ENCODE measurements at regions not wholly inside any gene's neighbourhood (a gene's known extent, or its start where the extent isn't known, plus 50 kb on each side); places are given as distances from the start of the nearest gene placed in this dataset.

DNA sequence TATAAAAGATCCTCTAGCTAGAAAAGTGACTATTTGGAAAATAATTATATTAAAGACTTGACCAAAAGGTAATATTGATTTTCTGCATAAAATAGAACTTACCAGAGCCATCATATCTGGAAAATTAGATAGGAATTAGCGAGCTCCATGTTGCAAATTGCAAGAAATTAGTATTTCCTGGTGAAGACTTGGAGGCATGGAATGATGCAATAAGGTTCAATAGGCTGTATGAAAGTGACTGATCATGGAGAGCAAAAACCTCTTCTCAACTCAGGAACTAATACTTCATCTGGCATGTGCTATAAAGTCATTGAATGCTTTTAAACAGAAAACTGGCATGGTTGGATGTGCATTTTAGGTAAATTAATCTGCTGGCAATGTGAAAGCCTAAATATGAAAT, 66.3 kb upstream of the UFM1 start:
- no peak overlapping the region for H2AFZ ChIP-seq (ENCODE audit: low read length)
- no peaks in the 10 kb centered on the region for H3K36me3 ChIP-seq (ENCODE audit: insufficient read depth, low read length)
- H3K9me2 ChIP-seq (ENCODE audit: low read depth, low read length) = no peaks in the 10 kb centered on the region
- no peak overlapping the region for H3K9ac ChIP-seq (ENCODE audit: low read length)
- no peak overlapping the region for H3K4me2 ChIP-seq (ENCODE audit: low read length)
- H4K20me1 ChIP-seq (ENCODE audit: insufficient read depth, low read length) = no peaks in the 10 kb centered on the region
- H3K4me3 ChIP-seq (ENCODE audit: low read depth, low read length, poor library complexity, severe bottlenecking) = no peak overlapping the region
- TF ChIP-seq CTCF (IDR thresholded peaks at IDR 0.05; ENCODE audit: low read length) = no peak
- no peak for TF ChIP-seq EZH2 (IDR thresholded peaks at IDR 0.05; ENCODE audit: borderline replicate concordance, low read length)
- no peaks in the 10 kb centered on the region for H3K27me3 ChIP-seq (ENCODE audit: insufficient read depth, low read length)
- H3K4me1 ChIP-seq (ENCODE audit: insufficient read depth, low read length, severe bottlenecking) = no peaks in the 10 kb centered on the region
- no peak overlapping the region for H3K27ac ChIP-seq (ENCODE audit: low read depth, low read length, poor library complexity, severe bottlenecking)
- no peaks in the 10 kb centered on the region for H3K9me3 ChIP-seq (ENCODE audit: low read length)
- no peaks in the 10 kb centered on the region for H3F3A ChIP-seq (ENCODE audit: insufficient read depth, low read length)
- no peaks in the 10 kb centered on the region for H3K79me2 ChIP-seq (ENCODE audit: insufficient read depth, low read length)

- Histone ChIP-seq H3K4me3 (ENCODE audit: low read depth, low read length, poor library complexity, severe bottlenecking) (no peak overlapping the region), H3K4me2 (ENCODE audit: low read length) (no peak overlapping the region)
- no peak for TF ChIP-seq CTCF (IDR thresholded peaks at IDR 0.05; ENCODE audit: low read length)
- no peak for TF ChIP-seq EZH2 (IDR thresholded peaks at IDR 0.05; ENCODE audit: borderline replicate concordance, low read length)
These were observed 84.5 kb upstream of the UFM1 start for GRCh38 chr13:38265132-38265497.

GRCh38 chr13:38264363-38265131, 85.1 kb upstream of the UFM1 start:
- Histone ChIP-seq H3K4me2 (ENCODE audit: low read length) (no peak overlapping the region), H3K27me3 (ENCODE audit: insufficient read depth, low read length) (no peaks in the 10 kb centered on the region), H3K9ac (ENCODE audit: low read length) (no peak overlapping the region), H3K4me1 (ENCODE audit: insufficient read depth, low read length, severe bottlenecking) (no peaks in the 10 kb centered on the region), H3K9me3 (ENCODE audit: low read length) (no peaks in the 10 kb centered on the region), H3K9me2 (ENCODE audit: low read depth, low read length) (no peaks in the 10 kb centered on the region), H3K27ac (ENCODE audit: low read depth, low read length, poor library complexity, severe bottlenecking) (no peak overlapping the region), H4K20me1 (ENCODE audit: insufficient read depth, low read length) (no peaks in the 10 kb centered on the region), H3K4me3 (ENCODE audit: low read depth, low read length, poor library complexity, severe bottlenecking) (no peak overlapping the region), H3K79me2 (ENCODE audit: insufficient read depth, low read length) (no peaks in the 10 kb centered on the region), H3F3A (ENCODE audit: insufficient read depth, low read length) (no peaks in the 10 kb centered on the region), H3K36me3 (ENCODE audit: insufficient read depth, low read length) (no peaks in the 10 kb centered on the region), H2AFZ (ENCODE audit: low read length) (no peak overlapping the region)
- no peak for TF ChIP-seq CTCF (IDR thresholded peaks at IDR 0.05; ENCODE audit: low read length)
- TF ChIP-seq EZH2 (IDR thresholded peaks at IDR 0.05; ENCODE audit: borderline replicate concordance, low read length) = no peak

More at GRCh38 chr13:38265132-38265497, 84.5 kb upstream of the UFM1 start:
- H2AFZ ChIP-seq (ENCODE audit: low read length) = no peak overlapping the region
- no peaks in the 10 kb centered on the region for H3K36me3 ChIP-seq (ENCODE audit: insufficient read depth, low read length)
- no peaks in the 10 kb centered on the region for H3K9me2 ChIP-seq (ENCODE audit: low read depth, low read length)
- no peak overlapping the region for H3K27ac ChIP-seq (ENCODE audit: low read depth, low read length, poor library complexity, severe bottlenecking)
- H3F3A ChIP-seq (ENCODE audit: insufficient read depth, low read length) = no peaks in the 10 kb centered on the region
- H3K79me2 ChIP-seq (ENCODE audit: insufficient read depth, low read length) = no peaks in the 10 kb centered on the region
- no peak overlapping the region for H3K9ac ChIP-seq (ENCODE audit: low read length)
- no peaks in the 10 kb centered on the region for H4K20me1 ChIP-seq (ENCODE audit: insufficient read depth, low read length)
- H3K9me3 ChIP-seq (ENCODE audit: low read length) = no peaks in the 10 kb centered on the region
- no peaks in the 10 kb centered on the region for H3K27me3 ChIP-seq (ENCODE audit: insufficient read depth, low read length)
- no peaks in the 10 kb centered on the region for H3K4me1 ChIP-seq (ENCODE audit: insufficient read depth, low read length, severe bottlenecking)

Measured in OCI-LY1 (cell line).